Activated CD4-positive, alpha-beta T cell treated with anti-CD3 and anti-CD28 coated beads, Interleukin-2, amount 50 U/mL, for 16 hours (primary cell): ENCODE measurements at regions not wholly inside any gene's neighbourhood (a gene's known extent, or its start where the extent isn't known, plus 50 kb on each side); places are given as distances from the start of the nearest gene placed in this dataset.
"Not testable (repeated sequence)": the region's sequence is repeated elsewhere in the genome, so short reads cannot be mapped to it uniquely, and the experiment has no call there.

Experiments
- DNase-seq: peaks from one replicate; pipeline ENCODE4 v3.0.0-alpha.2; 2020

DNA sequence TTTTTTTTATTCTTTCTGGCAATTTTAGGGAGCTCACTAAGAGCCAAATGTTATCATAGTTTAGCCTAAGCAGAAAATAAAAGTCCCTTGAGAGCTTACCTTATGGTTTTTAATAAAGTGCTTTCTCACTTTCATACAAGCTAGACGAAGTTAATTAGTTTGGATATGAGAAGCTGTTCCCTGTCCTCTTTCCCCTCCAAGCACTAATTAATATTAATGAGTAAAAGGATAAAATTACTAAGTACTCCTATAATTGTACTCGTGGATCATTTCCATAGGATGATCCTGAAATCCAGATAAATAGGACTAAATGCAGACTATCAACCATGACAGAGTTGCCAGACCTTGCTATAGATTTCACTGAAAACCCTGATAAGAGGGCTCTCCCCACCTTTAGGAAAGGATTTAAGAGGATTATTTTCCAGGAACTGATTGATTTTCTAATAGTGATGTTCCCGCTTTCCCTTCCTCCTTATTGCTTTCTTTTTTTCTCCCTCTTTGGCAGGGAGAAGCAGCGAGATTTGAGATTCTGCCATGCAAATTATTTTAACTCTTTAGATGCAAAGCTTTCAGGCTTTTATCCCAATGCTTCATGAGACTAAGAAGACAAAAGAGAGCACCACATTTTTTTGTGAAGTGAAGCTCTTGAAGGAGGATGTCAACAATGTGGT is 58.3 kb upstream of the HECW1 start:
- DNase-seq: no peak

DNA sequence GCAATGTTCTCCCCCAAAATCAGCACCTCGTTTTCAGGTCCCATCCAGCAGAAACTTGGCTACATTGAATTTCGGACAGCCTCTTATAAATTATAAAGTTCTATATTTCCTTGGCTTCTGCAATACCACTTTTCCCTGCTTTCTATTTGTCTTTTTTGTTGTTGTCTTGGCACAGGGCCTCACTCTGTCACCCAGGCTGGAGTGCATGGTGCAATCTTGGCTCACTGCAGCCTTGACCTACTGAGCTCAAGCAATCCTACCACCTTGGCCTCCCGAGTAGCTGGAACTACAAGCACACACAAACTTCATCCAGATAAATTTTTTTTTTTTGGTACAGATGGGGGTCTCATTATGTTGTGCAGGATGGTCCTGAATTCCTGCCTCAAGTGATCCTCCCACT is 55.3 kb upstream of the HECW1 start:
- DNase-seq: no peak

DNA sequence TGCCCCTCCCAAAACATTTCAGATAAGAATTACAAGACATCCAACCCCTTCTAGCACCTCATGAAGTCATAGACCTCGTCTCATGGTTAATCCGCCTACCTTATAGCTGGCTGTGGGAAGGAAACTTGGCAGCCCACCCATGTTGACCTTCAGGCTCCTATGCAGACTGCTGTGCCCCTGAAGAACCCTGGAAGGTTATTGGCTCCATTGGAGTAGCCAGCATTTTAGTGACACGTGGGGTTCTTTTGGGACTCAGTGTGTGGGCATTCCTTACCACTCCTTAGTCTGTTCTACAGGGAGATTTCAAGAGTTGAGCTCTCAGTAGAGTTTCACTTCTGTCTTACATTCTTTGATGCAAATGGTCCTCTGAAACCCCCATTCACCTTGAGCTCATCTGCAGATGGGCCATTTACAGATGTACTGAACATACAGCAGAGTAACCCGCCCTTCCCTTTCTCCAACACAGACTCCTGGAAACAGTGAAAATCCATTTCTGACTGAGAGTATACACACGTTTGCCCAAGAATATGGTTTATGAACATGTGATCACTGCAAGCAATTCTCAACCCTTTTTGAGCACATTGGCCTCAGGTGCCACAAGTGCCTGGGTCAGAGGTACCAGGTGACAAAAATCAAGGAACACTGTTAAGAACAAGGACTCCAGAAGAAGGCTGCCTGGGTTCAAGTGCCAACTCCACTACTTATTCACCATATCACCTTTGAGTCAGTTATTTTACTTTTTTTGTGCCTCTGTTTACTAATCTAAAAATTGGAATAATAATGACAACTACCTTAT is 54.0 kb upstream of the HECW1 start:
- no peak for DNase-seq

DNA sequence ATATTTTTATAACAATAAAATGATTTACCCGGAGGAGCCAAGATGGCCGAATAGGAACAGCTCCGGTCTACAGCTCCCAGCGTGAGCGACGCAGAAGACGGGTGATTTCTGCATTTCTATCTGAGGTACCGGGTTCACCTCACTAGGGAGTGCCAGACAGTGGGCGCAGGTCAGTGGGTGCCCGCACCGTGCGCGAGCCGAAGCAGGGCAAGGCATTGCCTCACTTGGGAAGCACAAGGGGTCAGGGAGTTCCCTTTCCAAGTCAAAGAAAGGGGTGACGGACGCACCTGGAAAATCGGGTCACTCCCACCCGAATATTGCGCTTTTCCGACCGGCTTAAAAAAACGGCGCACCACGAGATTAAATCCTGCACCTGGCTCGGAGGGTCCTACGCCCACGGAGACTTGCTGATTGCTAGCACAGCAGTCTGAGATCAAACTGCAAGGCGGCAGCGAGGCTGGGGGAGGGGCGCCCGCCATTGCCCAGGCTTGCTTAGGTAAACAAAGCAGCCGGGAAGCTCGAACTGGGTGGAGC is 53.3 kb upstream of the HECW1 start:
- not testable (repeated sequence) for DNase-seq
